H1 (cell line): ENCODE measurements at regions not wholly inside any gene's neighbourhood (a gene's known extent, or its start where the extent isn't known, plus 50 kb on each side); places are given as distances from the start of the nearest gene placed in this dataset.

ENCODE experiments used
- CTCF ChIA-PET: fragments of 300-600 bp; sonication (Branson Sonifier 250); formaldehyde crosslinking; loops from one replicate; lab custom pipeline; 2021; ENCODE audit not compliant: partially characterized antibody; lab: Charles Lee
- POLR2A ChIA-PET: fragments of 300-600 bp; sonication (Branson Sonifier 250); formaldehyde crosslinking; loops from one replicate; lab custom pipeline; 2021; ENCODE audit warnings: inconsistent platforms; ENCODE audit not compliant: partially characterized antibody; lab: Charles Lee
- DNase-seq, 2 experiments: peaks; one replicate each; pipeline versions ENCODE4 v3.0.0 to v3.0.0-alpha.2; 2010 to 2022; ENCODE audit warnings: low spot score in 2 of 2, low read depth in 1 of 2, mixed read lengths in 1 of 2
- FAIRE-seq: peaks from 2 replicates; lab custom pipeline; 2011; peaks lifted over from hg19 to GRCh38; lab: Jason Lieb, UNC
- H2AFZ ChIP-seq: 2 replicates; pipeline ENCODE4 v1.8.1; 2012; ENCODE audit warnings: low read length, inconsistent platforms
- H2AK5ac ChIP-seq: 2 replicates; pipeline ENCODE4 v1.6.1; 2013; ENCODE audit warnings: low read depth, low read length
- H2BK120ac ChIP-seq: replicated peaks from 2 replicates; pipeline ENCODE3; 2013; ENCODE audit warnings: low read depth, low read length, inconsistent platforms
- H2BK12ac ChIP-seq: 2 replicates; pipeline ENCODE4 v1.6.1; 2013; ENCODE audit warnings: low read depth, low read length
- H2BK15ac ChIP-seq: 2 replicates; pipeline ENCODE4 v1.6.1; 2013; ENCODE audit warnings: low read length
- H2BK20ac ChIP-seq: 2 replicates; pipeline ENCODE4 v1.6.1; 2013; ENCODE audit warnings: low read length
- H2BK5ac ChIP-seq: 2 replicates; pipeline ENCODE4 v1.6.1; 2013; ENCODE audit warnings: low read depth, low read length
- H3K14ac ChIP-seq: 2 replicates; pipeline ENCODE4 v1.6.1; 2013; ENCODE audit warnings: inconsistent platforms; ENCODE audit not compliant: insufficient read length
- H3K18ac ChIP-seq: 2 replicates; pipeline ENCODE4 v1.6.1; 2013; ENCODE audit warnings: low read length; ENCODE audit errors: extremely low read depth
- H3K23ac ChIP-seq: 2 replicates; pipeline ENCODE4 v1.6.1; 2013; ENCODE audit warnings: inconsistent platforms; ENCODE audit not compliant: insufficient read length
- H3K23me2 ChIP-seq: 2 replicates; pipeline ENCODE4 v1.6.1; 2013; ENCODE audit warnings: low read depth, low read length
- H3K27ac ChIP-seq: 2 replicates; pipeline ENCODE4 v1.6.1; 2011; ENCODE audit warnings: low read depth, low read length, inconsistent platforms
- H3K27me3 ChIP-seq, 4 experiments: replicated peaks in 1 of 4; 1 replicate in 1 of 4; 2 replicates in 3 of 4; pipeline versions ENCODE4 v1.6.1 to v1.8.1; 2011 to 2013; ENCODE audit warnings: low read length in 3 of 4, mild to moderate bottlenecking in 3 of 4, inconsistent platforms in 2 of 4, mixed read lengths in 2 of 4, moderate library complexity in 1 of 4; ENCODE audit not compliant: control insufficient read depth in 3 of 4, insufficient read depth in 3 of 4; ENCODE audit errors: extremely low read depth in 1 of 4
- H3K36me3 ChIP-seq, 4 experiments: 2 replicates each; pipeline versions ENCODE4 v1.6.1 to v1.8.1; 2011 to 2013; ENCODE audit warnings: mild to moderate bottlenecking in 4 of 4, low read length in 3 of 4, moderate library complexity in 2 of 4, control low read depth in 1 of 4, inconsistent platforms in 1 of 4; ENCODE audit not compliant: insufficient read depth in 4 of 4, control insufficient read depth in 2 of 4
- H3K4ac ChIP-seq: replicated peaks from 2 replicates; pipeline ENCODE3; 2013; ENCODE audit warnings: low read length, low read depth, mixed read lengths, inconsistent platforms; ENCODE audit not compliant: insufficient read length
- H3K4me1 ChIP-seq, 4 experiments: replicated peaks in 1 of 4; 1 replicate in 1 of 4; 2 replicates in 3 of 4; pipeline versions ENCODE4 v1.6.1 to v1.8.1; 2011 to 2013; ENCODE audit warnings: low read length in 3 of 4, inconsistent platforms in 2 of 4, mixed read lengths in 1 of 4; ENCODE audit not compliant: insufficient read depth in 4 of 4, control insufficient read depth in 3 of 4
- H3K4me2 ChIP-seq, 2 experiments: 2 replicates each; pipeline versions ENCODE4 v1.6.1 to v1.8.1; 2011 to 2013; ENCODE audit warnings: low read depth in 2 of 2, low read length in 2 of 2, control low read depth in 1 of 2, inconsistent platforms in 1 of 2, mild to moderate bottlenecking in 1 of 2; ENCODE audit not compliant: insufficient read depth in 1 of 2
- H3K4me3 ChIP-seq, 4 experiments: fragments of 200-600, 300-600 bp in 1 of 4; sonication (generic), shearing (Covaris generic), sonication (Bioruptor Twin) in 1 of 4; 2 replicates each; pipeline versions ENCODE4 v1.5.1 to v1.8.1; 2011 to 2016; ENCODE audit warnings: low read length in 4 of 4, low read depth in 3 of 4, control low read depth in 2 of 4, inconsistent platforms in 2 of 4, mild to moderate bottlenecking in 2 of 4, mixed read lengths in 1 of 4, moderate library complexity in 1 of 4; ENCODE audit not compliant: insufficient read depth in 2 of 4; ENCODE audit errors: extremely low read depth in 1 of 4
- H3K56ac ChIP-seq: replicated peaks from 2 replicates; pipeline ENCODE3; 2013; ENCODE audit warnings: low read depth, mild to moderate bottlenecking, mixed read lengths, low read length, inconsistent platforms; ENCODE audit not compliant: insufficient read length
- H3K79me1 ChIP-seq: 2 replicates; pipeline ENCODE4 v1.6.1; 2013; ENCODE audit warnings: low read depth, low read length, control low read depth
- H3K79me2 ChIP-seq, 2 experiments: 2 replicates each; pipeline versions ENCODE4 v1.6.1 to v1.8.1; 2012 to 2013; ENCODE audit warnings: low read length in 2 of 2, mild to moderate bottlenecking in 2 of 2, inconsistent platforms in 1 of 2; ENCODE audit not compliant: insufficient read depth in 2 of 2, control insufficient read depth in 1 of 2
- H3K9ac ChIP-seq, 4 experiments: replicated peaks in 1 of 4; 1 replicate in 1 of 4; 2 replicates in 3 of 4; pipeline versions ENCODE4 v1.6.1 to v1.8.1; 2011 to 2013; ENCODE audit warnings: low read depth in 3 of 4, low read length in 3 of 4, control low read depth in 2 of 4, mild to moderate bottlenecking in 2 of 4, moderate library complexity in 2 of 4, inconsistent platforms in 1 of 4; ENCODE audit errors: extremely low read depth in 1 of 4
- H3K9me3 ChIP-seq, 2 experiments: 2 replicates each; pipeline versions ENCODE4 v1.6.1 to v1.8.1; 2012 to 2013; ENCODE audit warnings: mild to moderate bottlenecking in 2 of 2, moderate library complexity in 2 of 2, control low read depth in 1 of 2, inconsistent platforms in 1 of 2, low read depth in 1 of 2, low read length in 1 of 2, mixed read lengths in 1 of 2; ENCODE audit not compliant: insufficient read depth in 2 of 2
- H4K20me1 ChIP-seq, 2 experiments: replicated peaks in 1 of 2; 2 replicates each; pipeline versions ENCODE3 to v1.8.1; 2011 to 2013; ENCODE audit warnings: inconsistent platforms in 2 of 2, low read length in 2 of 2, mild to moderate bottlenecking in 1 of 2; ENCODE audit not compliant: insufficient read depth in 2 of 2, control insufficient read depth in 1 of 2
- H4K5ac ChIP-seq: 2 replicates; pipeline ENCODE4 v1.6.1; 2013; ENCODE audit warnings: low read length, low read depth, mixed read lengths, inconsistent platforms; ENCODE audit not compliant: insufficient read length
- H4K8ac ChIP-seq: 2 replicates; pipeline ENCODE4 v1.8.0; 2013; ENCODE audit warnings: mild to moderate bottlenecking, moderate library complexity, low read length, inconsistent platforms; ENCODE audit not compliant: insufficient read depth; ENCODE audit errors: extremely low read depth
- H4K91ac ChIP-seq: replicated peaks from 2 replicates; pipeline ENCODE3; 2013; ENCODE audit warnings: low read length, mixed read lengths, inconsistent platforms; ENCODE audit not compliant: insufficient read length
- CTBP2 ChIP-seq: IDR thresholded peaks from 2 replicates; pipeline ENCODE4 v1.7.0; 2011; ENCODE audit warnings: borderline replicate concordance, mild to moderate bottlenecking, moderate library complexity, mixed read lengths, low read length; ENCODE audit not compliant: insufficient read depth, insufficient read length
- EP300 ChIP-seq, 2 experiments: IDR thresholded peaks; 1 replicate in 1 of 2; 2 replicates in 1 of 2; pipeline ENCODE4 v1.6.1; 2011 to 2012; ENCODE audit warnings: low read depth in 2 of 2, low read length in 2 of 2, mild to moderate bottlenecking in 2 of 2, borderline replicate concordance in 1 of 2, inconsistent platforms in 1 of 2, moderate library complexity in 1 of 2
- EZH2 ChIP-seq: fragments of 200-600 bp; sonication (generic); IDR thresholded peaks from 2 replicates; pipeline ENCODE4 v1.7.1; 2012; ENCODE audit warnings: low read depth, mild to moderate bottlenecking, moderate library complexity, low read length, inconsistent platforms; ENCODE audit not compliant: severe bottlenecking
- GABPA ChIP-seq: IDR thresholded peaks from 2 replicates; pipeline ENCODE4 v1.6.1; 2011; ENCODE audit warnings: mild to moderate bottlenecking, low read length, moderate library complexity, borderline replicate concordance; ENCODE audit not compliant: insufficient read depth
- HDAC6 ChIP-seq: IDR thresholded peaks from one replicate; pipeline ENCODE4 v1.7.1; 2012; ENCODE audit warnings: low read depth, mild to moderate bottlenecking, inconsistent platforms, low read length, moderate library complexity
- JUN ChIP-seq: IDR thresholded peaks from 2 replicates; pipeline ENCODE4 v1.6.1; 2011; ENCODE audit warnings: low read depth, mild to moderate bottlenecking, improper control_type of control experiment, low read length
- KDM4A ChIP-seq: IDR thresholded peaks from one replicate; pipeline ENCODE4 v1.7.1; 2012; ENCODE audit warnings: low read depth, mild to moderate bottlenecking, moderate library complexity, low read length, inconsistent platforms; ENCODE audit not compliant: severe bottlenecking
- SIN3A ChIP-seq, 2 experiments: IDR thresholded peaks in 1 of 2; conservative IDR thresholded peaks in 1 of 2; 2 replicates each; pipeline ENCODE4 v1.6.1; 2011 to 2012; ENCODE audit warnings: low read length in 2 of 2, improper control_type of control experiment in 1 of 2, low read depth in 1 of 2, mild to moderate bottlenecking in 1 of 2
- SP2 ChIP-seq: IDR thresholded peaks from 2 replicates; pipeline ENCODE4 v1.6.1; 2012; ENCODE audit warnings: mild to moderate bottlenecking, low read length, inconsistent platforms
- SP4 ChIP-seq: IDR thresholded peaks from 2 replicates; pipeline ENCODE4 v1.6.1; 2012; ENCODE audit warnings: low read length, inconsistent platforms
- WGBS, 2 experiments: shearing (Covaris generic) in 1 of 2; methylation state at CpG; one replicate each; pipeline versions ENCODE4 v1.1.6 to v1.1.7; 2013 to 2015; ENCODE audit warnings: low lambda C conversion rate in 2 of 2, mixed read lengths in 2 of 2, inconsistent platforms in 1 of 2, low coverage in 1 of 2, missing lambda C conversion rate in 1 of 2; ENCODE audit not compliant: insufficient replicate concordance in 2 of 2, insufficient coverage in 1 of 2, insufficient read length in 1 of 2; ENCODE audit errors: extremely low coverage in 1 of 2, missing lambda C conversion rate in 1 of 2; 5-methylcytosine and 5-hydroxymethylcytosine counted together

GRCh38 chr3:82741346-82741745 lies 979.9 kb upstream of the GBE1 start:
- Histone ChIP-seq H3K9me3 (no peaks in the 10 kb centered on the region), H2AK5ac (no peak overlapping the region), H3K56ac (no peak overlapping the region), H3K14ac (no peak overlapping the region), H4K91ac (no peak overlapping the region), H2AFZ (no peak overlapping the region), H3K27me3 (no peaks in the 10 kb centered on the region), H3K36me3 (no peaks in the 10 kb centered on the region), H3K4me3 (no peak overlapping the region), H2BK20ac (no peak overlapping the region), H3K9ac (no peak overlapping the region), H4K8ac (no peak overlapping the region), H2BK15ac (no peak overlapping the region), H3K18ac (no peak overlapping the region), H3K23ac (no peak overlapping the region), H3K27ac (no peak overlapping the region), H2BK12ac (no peak overlapping the region), H2BK5ac (no peak overlapping the region), H2BK120ac (no peak overlapping the region), H3K4ac (no peak overlapping the region), H3K4me2 (no peak overlapping the region), H3K79me1 (no peaks in the 10 kb centered on the region), H3K4me1 (peaks cover 0 to 5% (median 0%) of the 10 kb centered on the region in 4 experiments; a peak in 1 of 7 replicates), H3K79me2 (no peaks in the 10 kb centered on the region), H3K23me2 (no peaks in the 10 kb centered on the region), H4K5ac (no peak overlapping the region), H4K20me1 (no peaks in the 10 kb centered on the region)
- FAIRE-seq (no peak), DNase-seq (no peak)
- ChIA-PET POLR2A (no interaction called here), CTCF (no interaction called here)
- 90% methylated on average over 2 of the region's 2 CpGs; no CpG with 5 or more reads in 1 of the 2 experiments for WGBS, 2 experiments
- TF ChIP-seq JUN (no peak), KDM4A (no peak), EZH2 (no peak), GABPA (no peak), HDAC6 (no peak), SP4 (no peak), EP300 (IDR thresholded peaks at IDR 0.05; ENCODE audit: borderline replicate concordance in 1 of 2, low read depth in 2 of 2, low read length in 2 of 2) (no peak), SP2 (no peak), SIN3A (conservative IDR thresholded peaks at IDR 0.05 in 1 of 2, IDR thresholded peaks at IDR 0.05 in 1 of 2; ENCODE audit: low read depth in 1 of 2, low read length in 2 of 2) (no peak), CTBP2 (no peak)
